A673 (cell line): ENCODE measurements at regions not wholly inside any gene's neighbourhood (a gene's known extent, or its start where the extent isn't known, plus 50 kb on each side); places are given as distances from the start of the nearest gene placed in this dataset.

Experiments
- EZH2 ChIP-seq: fragments of 200-600 bp; sonication (generic); IDR thresholded peaks from 2 replicates; pipeline ENCODE4 v1.6.1; 2017; ENCODE audit warnings: borderline replicate concordance, low read depth, mild to moderate bottlenecking, mixed read lengths, antibody characterized with exemption, low read length; ENCODE audit not compliant: poor library complexity, severe bottlenecking
- TF ChIP-seq, protein P1 (sequence below): fragments of 300-800, 200-600 bp; sonication (generic); conservative IDR thresholded peaks from 2 replicates; pipeline ENCODE4 v1.5.1; 2017; ENCODE audit warnings: low read depth, mild to moderate bottlenecking, antibody characterized with exemption, low read length, moderate library complexity, mixed read lengths

- TF ChIP-seq, protein P1, sequence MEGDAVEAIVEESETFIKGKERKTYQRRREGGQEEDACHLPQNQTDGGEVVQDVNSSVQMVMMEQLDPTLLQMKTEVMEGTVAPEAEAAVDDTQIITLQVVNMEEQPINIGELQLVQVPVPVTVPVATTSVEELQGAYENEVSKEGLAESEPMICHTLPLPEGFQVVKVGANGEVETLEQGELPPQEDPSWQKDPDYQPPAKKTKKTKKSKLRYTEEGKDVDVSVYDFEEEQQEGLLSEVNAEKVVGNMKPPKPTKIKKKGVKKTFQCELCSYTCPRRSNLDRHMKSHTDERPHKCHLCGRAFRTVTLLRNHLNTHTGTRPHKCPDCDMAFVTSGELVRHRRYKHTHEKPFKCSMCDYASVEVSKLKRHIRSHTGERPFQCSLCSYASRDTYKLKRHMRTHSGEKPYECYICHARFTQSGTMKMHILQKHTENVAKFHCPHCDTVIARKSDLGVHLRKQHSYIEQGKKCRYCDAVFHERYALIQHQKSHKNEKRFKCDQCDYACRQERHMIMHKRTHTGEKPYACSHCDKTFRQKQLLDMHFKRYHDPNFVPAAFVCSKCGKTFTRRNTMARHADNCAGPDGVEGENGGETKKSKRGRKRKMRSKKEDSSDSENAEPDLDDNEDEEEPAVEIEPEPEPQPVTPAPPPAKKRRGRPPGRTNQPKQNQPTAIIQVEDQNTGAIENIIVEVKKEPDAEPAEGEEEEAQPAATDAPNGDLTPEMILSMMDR, result no peak
- no peak for TF ChIP-seq EZH2
Measured at GRCh38 chr3:127405791-127406190, 117.9 kb upstream of the PRR20G start.
